Body of pancreas (tissue), 4 donors: ENCODE measurements at regions not wholly inside any gene's neighbourhood (a gene's known extent, or its start where the extent isn't known, plus 50 kb on each side); places are given as distances from the start of the nearest gene placed in this dataset.

Source experiments
- ATAC-seq: fragments of 150-250 bp; one replicate; pipeline ENCODE4 v1.9.1; 2016
- DNase-seq, 4 donors: peaks; one replicate each; pipeline ENCODE4 v3.0.0-alpha.2; 2019
- H3K27ac ChIP-seq, 4 donors: fragments of 200-600 bp; sonication (generic); 1 replicate in 3 of 4; 2 replicates in 1 of 4; pipeline versions ENCODE4 v1.5.1 to v1.6.1; 2016 to 2019; ENCODE audit warnings: mild to moderate bottlenecking in 1 of 4, mixed read lengths in 1 of 4, moderate library complexity in 1 of 4
- H3K27me3 ChIP-seq, 2 donors: fragments of 200-600 bp; sonication (generic); one replicate each; pipeline ENCODE4 v1.6.0; 2016; ENCODE audit warnings: mild to moderate bottlenecking in 1 of 2
- H3K36me3 ChIP-seq, 2 donors: fragments of 200-600 bp; sonication (generic); replicated peaks in 1 of 2; 2 replicates each; pipeline ENCODE4 v1.5.1; 2016; ENCODE audit warnings: low read depth in 2 of 2; ENCODE audit not compliant: insufficient read depth in 1 of 2
- H3K4me1 ChIP-seq: fragments of 200-600 bp; sonication (generic); one replicate; pipeline ENCODE4 v1.6.0; 2016
- H3K4me3 ChIP-seq, 2 donors: fragments of 200-600 bp; sonication (generic); 1 replicate in 1 of 2; 2 replicates in 1 of 2; pipeline ENCODE4 v1.5.1; 2016 to 2019
- H3K9me3 ChIP-seq, 3 donors: fragments of 200-600 bp; sonication (generic); 1 replicate in 2 of 3; 2 replicates in 1 of 3; pipeline ENCODE4 v1.5.1; 2016
- CTCF ChIP-seq, 7 experiments: fragments of 450-650 bp in 4 of 7; fragments of 200-600 bp in 3 of 7; sonication (generic) in 3 of 7; IDR thresholded peaks; one replicate each; pipeline ENCODE4 v1.5.1; 2016 to 2019; ENCODE audit warnings: antibody characterized with exemption in 7 of 7
- POLR2A ChIP-seq, 3 donors: fragments of 450-650 bp; IDR thresholded peaks; one replicate each; pipeline ENCODE4 v1.6.1; 2016; ENCODE audit warnings: antibody characterized with exemption in 3 of 3, mild to moderate bottlenecking in 2 of 3
- whole genome bisulfite sequencing, 2 donors: methylation state at CpG; one replicate each; pipeline ENCODE4 v1.1.5; 2017; 5-methylcytosine and 5-hydroxymethylcytosine counted together
- intact Hi-C: fragments of 100-400 bp; cut with DNase I; formaldehyde crosslinking; loops from one replicate; pipeline ENCODE4 v1.15.1; 2023

DNA sequence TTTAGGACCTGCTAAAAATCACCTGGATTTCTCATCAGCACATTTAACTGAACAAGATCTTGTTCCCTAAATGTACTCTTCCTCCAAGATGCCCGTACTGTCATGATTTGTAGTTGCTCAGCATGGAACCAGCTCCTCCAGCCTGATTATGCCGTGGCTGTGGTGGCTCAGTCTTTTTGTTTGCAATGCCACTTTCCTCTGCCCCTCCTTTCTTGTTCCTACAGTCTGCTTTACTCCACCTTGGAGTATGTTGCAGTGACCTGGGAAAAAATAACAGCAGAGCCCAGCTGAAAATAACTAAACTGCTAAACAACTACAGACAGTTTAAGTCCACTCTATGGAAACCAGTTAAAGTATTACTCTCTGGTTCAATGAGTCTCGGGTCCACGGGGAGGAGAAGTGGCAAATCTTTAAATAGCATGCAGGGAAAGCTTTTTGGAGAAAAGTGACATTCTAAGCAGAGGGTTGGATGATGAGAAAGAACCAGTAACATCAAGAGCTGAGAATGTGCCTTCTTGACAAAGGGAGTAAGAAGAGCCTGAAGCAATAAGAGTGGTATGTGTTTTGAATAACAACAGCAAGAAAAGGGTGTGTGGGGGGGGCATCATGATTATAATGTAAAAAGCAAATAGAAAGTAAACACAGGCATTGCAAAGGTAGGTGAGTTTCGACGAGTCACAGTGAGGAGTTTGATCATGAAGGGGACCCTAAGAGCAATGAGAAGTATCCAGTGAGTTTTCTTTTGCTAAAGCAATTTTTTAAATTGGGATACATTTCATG is 225.7 kb downstream of the TMX3 start:
- intact Hi-C loops: no loop called here
- ATAC-seq (no peak), DNase-seq (no peak)
- Histone ChIP-seq H3K36me3 (no peaks in the 10 kb centered on the region), H3K27me3 (no peaks in the 10 kb centered on the region), H3K4me3 (no peak overlapping the region), H3K9me3 (no peaks in the 10 kb centered on the region), H3K4me1 (peaks cover 3% of the 10 kb centered on the region), H3K27ac (no peak overlapping the region)
- no peak for TF ChIP-seq POLR2A (IDR thresholded peaks at IDR 0.05)
- TF ChIP-seq CTCF (IDR thresholded peaks at IDR 0.05): no peak
- 21 to 25% methylated on average over 6 of the region's 6 CpGs for WGBS, 2 donors

- DNase-seq (no peak), ATAC-seq (no peak)
- Histone ChIP-seq H3K36me3 (no peaks in the 10 kb centered on the region), H3K4me3 (no peak overlapping the region), H3K9me3 (no peaks in the 10 kb centered on the region), H3K27me3 (no peaks in the 10 kb centered on the region), H3K4me1 (peaks cover 3% of the 10 kb centered on the region), H3K27ac (no peak overlapping the region)
- WGBS, 2 donors: 59 to 64% methylated on average over 4 of the region's 4 CpGs
- TF ChIP-seq POLR2A (IDR thresholded peaks at IDR 0.05): no peak
- TF ChIP-seq CTCF (IDR thresholded peaks at IDR 0.05): no peak
- intact Hi-C loops: no loop called here
Observed at GRCh38 chr18:68484241-68484640, 230.7 kb downstream of the TMX3 start.

DNA sequence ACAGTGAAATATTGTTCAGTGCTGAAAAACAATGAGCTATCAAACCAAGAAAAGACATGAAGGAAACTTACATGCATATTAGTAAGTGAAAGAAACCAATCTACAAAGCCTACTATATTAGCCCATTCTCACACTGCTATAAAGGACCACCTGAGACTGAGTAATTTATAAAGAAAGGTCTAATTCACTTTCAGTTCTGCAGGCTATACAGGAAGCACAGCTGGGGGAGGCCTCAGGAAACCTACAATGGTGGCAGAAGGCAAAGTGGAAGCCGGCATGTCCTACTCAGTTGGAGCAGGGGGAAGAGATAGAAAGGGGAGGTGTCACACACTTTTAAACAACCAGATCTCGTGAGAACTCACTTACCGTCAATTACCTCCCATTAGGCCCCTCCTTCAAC is 232.1 kb downstream of the TMX3 start:
- DNase-seq (no peak), ATAC-seq (no peak)
- Histone ChIP-seq H3K9me3 (no peaks in the 10 kb centered on the region), H3K4me3 (no peak overlapping the region), H3K27ac (no peak overlapping the region), H3K27me3 (no peaks in the 10 kb centered on the region), H3K4me1 (no peaks in the 10 kb centered on the region), H3K36me3 (no peaks in the 10 kb centered on the region)
- 80 to 83% methylated on average over 3 of the region's 3 CpGs for WGBS, 2 donors
- intact Hi-C loops: no loop called here
- no peak for TF ChIP-seq CTCF (IDR thresholded peaks at IDR 0.05)
- TF ChIP-seq POLR2A (IDR thresholded peaks at IDR 0.05): no peak

DNA sequence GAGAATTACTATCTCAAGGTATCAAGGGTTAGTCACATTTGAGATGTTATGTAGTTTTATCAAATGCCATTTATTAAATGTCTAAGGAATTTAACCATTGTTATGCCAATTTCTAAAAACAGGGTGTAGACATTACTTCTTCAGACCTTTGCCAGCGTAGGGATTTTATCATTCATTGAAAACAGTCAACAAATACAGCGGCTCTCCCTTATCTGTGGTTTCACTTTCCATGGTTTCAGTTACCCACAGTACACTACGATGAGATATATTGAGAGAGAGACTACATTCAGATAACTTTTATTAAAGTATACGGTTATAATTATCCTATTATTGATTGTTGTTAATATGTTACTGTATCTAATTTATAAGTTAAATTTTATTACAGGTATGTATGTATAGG is 234.7 kb downstream of the TMX3 start:
- Histone ChIP-seq H3K4me3 (no peak overlapping the region), H3K9me3 (no peaks in the 10 kb centered on the region), H3K27ac (no peak overlapping the region), H3K4me1 (no peaks in the 10 kb centered on the region), H3K36me3 (no peaks in the 10 kb centered on the region), H3K27me3 (no peaks in the 10 kb centered on the region)
- TF ChIP-seq CTCF (IDR thresholded peaks at IDR 0.05) (no peak), POLR2A (IDR thresholded peaks at IDR 0.05) (no peak)
- ATAC-seq (no peak), DNase-seq (no peak)
- whole genome bisulfite sequencing, 2 donors: 24 to 26% methylated on average over 4 of the region's 4 CpGs
- intact Hi-C loops: no loop called here

- Histone ChIP-seq H3K4me3 (no peak overlapping the region), H3K9me3 (no peaks in the 10 kb centered on the region), H3K4me1 (no peaks in the 10 kb centered on the region), H3K27me3 (no peaks in the 10 kb centered on the region), H3K27ac (no peak overlapping the region), H3K36me3 (no peaks in the 10 kb centered on the region)
- ATAC-seq (no peak), DNase-seq (no peak)
- WGBS, 2 donors: 83 to 87% methylated on average over 2 of the region's 2 CpGs
- intact Hi-C loops: no loop called here
- TF ChIP-seq CTCF (IDR thresholded peaks at IDR 0.05): no peak
- TF ChIP-seq POLR2A (IDR thresholded peaks at IDR 0.05): no peak
Observed at GRCh38 chr18:68478246-68478645, 236.7 kb downstream of the TMX3 start.
